ENCODE measurements at regions not wholly inside any gene's neighbourhood (a gene's known extent, or its start where the extent isn't known, plus 50 kb on each side); places are given as distances from the start of the nearest gene placed in this dataset.

GRCh38 chr10:130782467-130782866 lies 529.1 kb downstream of the TCERG1L start:
- DNase-seq = no peak

- DNase-seq = no peak
Measured at GRCh38 chr10:130784326-130784725, 527.2 kb downstream of the TCERG1L start.

- no peak for DNase-seq
Measured at GRCh38 chr10:130786365-130786966, 525.1 kb downstream of the TCERG1L start.

GRCh38 chr10:130787243-130787642 lies 524.3 kb downstream of the TCERG1L start:
- no peak for DNase-seq

GRCh38 chr10:130787821-130788220 lies 523.7 kb downstream of the TCERG1L start:
- no peak for DNase-seq

- no peak for DNase-seq
Measured at GRCh38 chr10:130790339-130790738, 521.2 kb downstream of the TCERG1L start.

GRCh38 chr10:130792096-130792845 lies 519.2 kb downstream of the TCERG1L start:
- no peak for DNase-seq

- DNase-seq = no peak
Measured at GRCh38 chr10:130795819-130796218, 515.7 kb downstream of the TCERG1L start.

GRCh38 chr10:130799532-130799931 lies 512.0 kb downstream of the TCERG1L start:
- no peak for DNase-seq

- no peak for DNase-seq
Measured at GRCh38 chr10:130800281-130800680, 511.2 kb downstream of the TCERG1L start.

GRCh38 chr10:130801276-130801675 lies 510.2 kb downstream of the TCERG1L start:
- no peak for DNase-seq

- DNase-seq = no peak
Measured at GRCh38 chr10:130801784-130802183, 509.7 kb downstream of the TCERG1L start.

GRCh38 chr10:130802301-130802700 lies 509.2 kb downstream of the TCERG1L start:
- DNase-seq = no peak

- DNase-seq = no peak
Measured at GRCh38 chr10:130804281-130804680, 507.2 kb downstream of the TCERG1L start.

GRCh38 chr10:130804778-130805634 lies 506.5 kb downstream of the TCERG1L start:
- DNase-seq = no peak

GRCh38 chr10:130805635-130806030 lies 505.9 kb downstream of the TCERG1L start:
- no peak for DNase-seq

- DNase-seq = no peak
Measured at GRCh38 chr10:130806426-130806825, 505.1 kb downstream of the TCERG1L start.

GRCh38 chr10:130807096-130807495 lies 504.4 kb downstream of the TCERG1L start:
- no peak for DNase-seq

- no peak for DNase-seq
Measured at GRCh38 chr10:130807721-130808120, 503.8 kb downstream of the TCERG1L start.

GRCh38 chr10:130808243-130808642 lies 503.3 kb downstream of the TCERG1L start:
- no peak for DNase-seq

- no peak for DNase-seq
Measured at GRCh38 chr10:130808686-130809085, 502.8 kb downstream of the TCERG1L start.

- no peak for DNase-seq
Measured at GRCh38 chr10:130809181-130809580, 502.3 kb downstream of the TCERG1L start.

- no peak for DNase-seq
Measured at GRCh38 chr10:130809761-130810515, 501.6 kb downstream of the TCERG1L start.

Data from CD4-positive, alpha-beta T cell treated with Interleukin-4 for 4 hours (primary cell).